ENCODE measurements at regions not wholly inside any gene's neighbourhood (a gene's known extent, or its start where the extent isn't known, plus 50 kb on each side); places are given as distances from the start of the nearest gene placed in this dataset.

- TF ChIP-seq EP300 (IDR thresholded peaks at IDR 0.05; ENCODE audit: borderline replicate concordance) = no peak
- no peak for TF ChIP-seq CREB1 (IDR thresholded peaks at IDR 0.05; ENCODE audit: low read depth)
- no peak for TF ChIP-seq FOXM1 (IDR thresholded peaks at IDR 0.05; ENCODE audit: borderline replicate concordance, low read depth)
- TF ChIP-seq TCF12 (IDR thresholded peaks at IDR 0.05; ENCODE audit: low read depth) = no peak
- TF ChIP-seq YY1 (IDR thresholded peaks at IDR 0.05; ENCODE audit: low read depth) = no peak
- no peak for TF ChIP-seq TEAD4 (IDR thresholded peaks at IDR 0.05)
- no peak for TF ChIP-seq USF1 (IDR thresholded peaks at IDR 0.05)
- no peak for TF ChIP-seq MAX (IDR thresholded peaks at IDR 0.05)
- TF ChIP-seq NFIC (IDR thresholded peaks at IDR 0.05) = no peak
- TF ChIP-seq CEBPB (IDR thresholded peaks at IDR 0.05) = no peak
These were observed 53.2 kb upstream of the SH3BP4 start for GRCh38 chr2:234898534-234899053.

GRCh38 chr2:234887195-234887594, 64.6 kb upstream of the SH3BP4 start:
- TF ChIP-seq REST (IDR thresholded peaks at IDR 0.05; ENCODE audit: low read depth) = no peak
- no peak for TF ChIP-seq USF1 (IDR thresholded peaks at IDR 0.05)
- no peak for TF ChIP-seq TEAD4 (IDR thresholded peaks at IDR 0.05)
- TF ChIP-seq EGR1 (IDR thresholded peaks at IDR 0.05) = no peak
- no peak for TF ChIP-seq CEBPB (IDR thresholded peaks at IDR 0.05)
- TF ChIP-seq CREB1 (IDR thresholded peaks at IDR 0.05; ENCODE audit: low read depth) = no peak
- TF ChIP-seq YY1 (IDR thresholded peaks at IDR 0.05; ENCODE audit: low read depth) = no peak
- TF ChIP-seq TCF12 (IDR thresholded peaks at IDR 0.05; ENCODE audit: low read depth) = no peak
- no peak for TF ChIP-seq FOXM1 (IDR thresholded peaks at IDR 0.05; ENCODE audit: borderline replicate concordance, low read depth)
- TF ChIP-seq MAX (IDR thresholded peaks at IDR 0.05) = no peak
- no peak for TF ChIP-seq TAF1 (IDR thresholded peaks at IDR 0.05; ENCODE audit: low read depth)
- no peak for TF ChIP-seq EP300 (IDR thresholded peaks at IDR 0.05; ENCODE audit: borderline replicate concordance)
- TF ChIP-seq ZBTB7A (IDR thresholded peaks at IDR 0.05; ENCODE audit: low read depth) = no peak
- TF ChIP-seq RAD21 (IDR thresholded peaks at IDR 0.05; ENCODE audit: low read depth) = no peak
- no peak for TF ChIP-seq NFIC (IDR thresholded peaks at IDR 0.05)

- no peak for TF ChIP-seq CREB1 (IDR thresholded peaks at IDR 0.05; ENCODE audit: low read depth)
- no peak for TF ChIP-seq ZBTB7A (IDR thresholded peaks at IDR 0.05; ENCODE audit: low read depth)
- TF ChIP-seq CEBPB (IDR thresholded peaks at IDR 0.05) = no peak
- no peak for TF ChIP-seq REST (IDR thresholded peaks at IDR 0.05; ENCODE audit: low read depth)
- TF ChIP-seq EP300 (IDR thresholded peaks at IDR 0.05; ENCODE audit: borderline replicate concordance) = no peak
- no peak for TF ChIP-seq USF1 (IDR thresholded peaks at IDR 0.05)
- no peak for TF ChIP-seq RAD21 (IDR thresholded peaks at IDR 0.05; ENCODE audit: low read depth)
- TF ChIP-seq TAF1 (IDR thresholded peaks at IDR 0.05; ENCODE audit: low read depth) = no peak
- no peak for TF ChIP-seq YY1 (IDR thresholded peaks at IDR 0.05; ENCODE audit: low read depth)
- no peak for TF ChIP-seq FOXM1 (IDR thresholded peaks at IDR 0.05; ENCODE audit: borderline replicate concordance, low read depth)
- TF ChIP-seq TCF12 (IDR thresholded peaks at IDR 0.05; ENCODE audit: low read depth) = no peak
- no peak for TF ChIP-seq EGR1 (IDR thresholded peaks at IDR 0.05)
- no peak for TF ChIP-seq NFIC (IDR thresholded peaks at IDR 0.05)
- TF ChIP-seq MAX (IDR thresholded peaks at IDR 0.05) = no peak
- TF ChIP-seq TEAD4 (IDR thresholded peaks at IDR 0.05) = no peak
These were observed 65.9 kb upstream of the SH3BP4 start for GRCh38 chr2:234885886-234886285.

GRCh38 chr2:234885118-234885517, 66.7 kb upstream of the SH3BP4 start:
- TF ChIP-seq TEAD4 (IDR thresholded peaks at IDR 0.05) = no peak
- no peak for TF ChIP-seq REST (IDR thresholded peaks at IDR 0.05; ENCODE audit: low read depth)
- TF ChIP-seq ZBTB7A (IDR thresholded peaks at IDR 0.05; ENCODE audit: low read depth) = no peak
- no peak for TF ChIP-seq MAX (IDR thresholded peaks at IDR 0.05)
- no peak for TF ChIP-seq FOXM1 (IDR thresholded peaks at IDR 0.05; ENCODE audit: borderline replicate concordance, low read depth)
- no peak for TF ChIP-seq NFIC (IDR thresholded peaks at IDR 0.05)
- TF ChIP-seq USF1 (IDR thresholded peaks at IDR 0.05) = no peak
- TF ChIP-seq TCF12 (IDR thresholded peaks at IDR 0.05; ENCODE audit: low read depth) = no peak
- no peak for TF ChIP-seq RAD21 (IDR thresholded peaks at IDR 0.05; ENCODE audit: low read depth)
- no peak for TF ChIP-seq EP300 (IDR thresholded peaks at IDR 0.05; ENCODE audit: borderline replicate concordance)
- TF ChIP-seq TAF1 (IDR thresholded peaks at IDR 0.05; ENCODE audit: low read depth) = no peak
- no peak for TF ChIP-seq YY1 (IDR thresholded peaks at IDR 0.05; ENCODE audit: low read depth)
- no peak for TF ChIP-seq CEBPB (IDR thresholded peaks at IDR 0.05)
- TF ChIP-seq CREB1 (IDR thresholded peaks at IDR 0.05; ENCODE audit: low read depth) = no peak
- no peak for TF ChIP-seq EGR1 (IDR thresholded peaks at IDR 0.05)
